OCI-LY7 (cell line): ENCODE measurements at regions not wholly inside any gene's neighbourhood (a gene's known extent, or its start where the extent isn't known, plus 50 kb on each side); places are given as distances from the start of the nearest gene placed in this dataset.

ENCODE experiments used
- BruUV-seq: library from RNA; stranded (reverse); fragments of 400-500 nt; replicated peaks from 2 replicates; lab custom pipeline; 2021; lab: Mats Ljungman, UMichigan
- CTCF ChIA-PET: fragments of 300-600 bp; sonication (Branson Sonifier 250); formaldehyde crosslinking; loops from one replicate; lab custom pipeline; 2022; ENCODE audit warnings: antibody characterized with exemption; ENCODE audit not compliant: unreplicated experiment; lab: Charles Lee
- POLR2A ChIA-PET: fragments of 300-600 bp; sonication (Branson Sonifier 250); formaldehyde crosslinking; loops from one replicate; lab custom pipeline; 2022; ENCODE audit warnings: antibody characterized with exemption; lab: Charles Lee
- DNase-seq: peaks from one replicate; pipeline ENCODE4 v3.0.0-alpha.2; 2015; ENCODE audit warnings: low spot score
- H2AFZ ChIP-seq: fragments of 200-600 bp; sonication (generic), shearing (Covaris generic); 2 replicates; pipeline ENCODE4 v1.6.1; 2014; ENCODE audit warnings: mild to moderate bottlenecking, antibody characterized with exemption, low read length, moderate library complexity
- H3K27ac ChIP-seq: fragments of 200-600 bp; sonication (generic); 2 replicates; pipeline ENCODE4 v1.5.1; 2014; ENCODE audit warnings: mixed run types, low read depth, mild to moderate bottlenecking, moderate library complexity, low read length, inconsistent platforms; ENCODE audit not compliant: poor library complexity, severe bottlenecking
- H3K36me3 ChIP-seq: fragments of 200-600 bp; sonication (generic); 2 replicates; pipeline ENCODE4 v1.6.1; 2014; ENCODE audit warnings: mild to moderate bottlenecking, antibody characterized with exemption, low read length, moderate library complexity, mixed read lengths; ENCODE audit not compliant: insufficient read depth
- H3K4me1 ChIP-seq: fragments of 200-600 bp; sonication (generic); 2 replicates; pipeline ENCODE4 v1.5.1; 2014; ENCODE audit warnings: mild to moderate bottlenecking, low read length; ENCODE audit not compliant: insufficient read depth, poor library complexity, severe bottlenecking
- H3K4me2 ChIP-seq: fragments of 200-600 bp; sonication (generic); 2 replicates; pipeline ENCODE4 v1.6.1; 2014; ENCODE audit warnings: mild to moderate bottlenecking, low read length
- H3K4me3 ChIP-seq: fragments of 200-600 bp; sonication (generic); 2 replicates; pipeline ENCODE4 v1.5.1; 2014; ENCODE audit warnings: mild to moderate bottlenecking, low read depth, low read length; ENCODE audit not compliant: poor library complexity, severe bottlenecking
- H3K79me2 ChIP-seq: fragments of 200-600 bp; sonication (generic); 2 replicates; pipeline ENCODE4 v1.6.1; 2016; ENCODE audit warnings: low read depth, mild to moderate bottlenecking, low read length, moderate library complexity, mixed read lengths; ENCODE audit not compliant: insufficient read depth
- H3K9me2 ChIP-seq: fragments of 200-600 bp; sonication (generic); 2 replicates; pipeline ENCODE4 v1.6.1; 2016; ENCODE audit warnings: mild to moderate bottlenecking, low read length, mixed read lengths; ENCODE audit not compliant: insufficient read depth
- H3K9me3 ChIP-seq: fragments of 200-600 bp; sonication (generic); 2 replicates; pipeline ENCODE4 v1.6.1; 2014; ENCODE audit warnings: mild to moderate bottlenecking, mixed run types, low read length, mixed read lengths
- H4K20me1 ChIP-seq: fragments of 200-600 bp; sonication (generic); 2 replicates; pipeline ENCODE4 v1.6.1; 2014; ENCODE audit warnings: mild to moderate bottlenecking, antibody characterized with exemption, low read length, moderate library complexity, mixed read lengths; ENCODE audit not compliant: insufficient read depth
- CTCF ChIP-seq: fragments of 200-600 bp; sonication (generic); conservative IDR thresholded peaks from 2 replicates; pipeline ENCODE4 v1.5.1; 2014; ENCODE audit warnings: mild to moderate bottlenecking, antibody characterized with exemption, low read length, moderate library complexity, mixed read lengths
- EZH2phosphoT487 ChIP-seq: fragments of 200-600 bp; sonication (generic); IDR thresholded peaks from 2 replicates; pipeline ENCODE4 v1.6.1; 2018; ENCODE audit warnings: low read depth, borderline replicate concordance, mild to moderate bottlenecking, mixed run types, antibody characterized with exemption, low read length, moderate library complexity, mixed read lengths
- intact Hi-C: fragments of 100-400 bp; cut with micrococcal nuclease; formaldehyde crosslinking; loops from one replicate; pipeline ENCODE4 v1.10.0; 2022; ENCODE audit not compliant: unreplicated experiment

DNA sequence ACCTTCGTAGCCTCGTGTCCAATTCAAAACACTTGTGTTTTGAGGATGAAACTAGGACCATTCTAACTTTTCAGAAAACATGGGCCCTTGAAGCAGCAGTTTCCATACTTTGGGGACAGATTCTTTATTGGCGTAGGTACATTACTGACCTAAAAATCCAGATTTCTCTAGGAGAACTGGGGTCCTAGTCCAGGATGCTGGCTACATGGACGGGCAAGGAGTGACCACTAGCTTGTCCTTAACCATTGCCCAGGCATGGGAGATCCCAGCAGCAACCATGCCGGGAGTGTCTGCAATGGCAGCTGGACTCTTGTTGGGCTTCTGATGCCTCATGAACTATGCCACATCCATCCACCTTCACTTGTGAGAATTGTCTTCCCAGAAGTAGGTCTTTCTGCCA, 62.2 kb upstream of the WDR1 start:
- BruUV-seq: no TSS peak
- DNase-seq: no peak
- intact Hi-C loops: no loop called here
- no peak overlapping the region for H2AFZ ChIP-seq
- ChIA-PET POLR2A (no interaction called here), CTCF (no interaction called here)
- H3K4me2 ChIP-seq: no peak overlapping the region
- H3K4me1 ChIP-seq: no peaks in the 10 kb centered on the region
- H3K79me2 ChIP-seq: no peaks in the 10 kb centered on the region
- H4K20me1 ChIP-seq: no peaks in the 10 kb centered on the region
- TF ChIP-seq EZH2phosphoT487 (no peak), CTCF (no peak)
- H3K9me2 ChIP-seq: no peaks in the 10 kb centered on the region
- no peaks in the 10 kb centered on the region for H3K36me3 ChIP-seq
- H3K27ac ChIP-seq: no peak overlapping the region
- H3K9me3 ChIP-seq: no peaks in the 10 kb centered on the region
- H3K4me3 ChIP-seq: no peak overlapping the region

GRCh38 chr4:10175626-10176025, 59.0 kb upstream of the WDR1 start:
- H3K27ac ChIP-seq: no peak overlapping the region
- H3K9me3 ChIP-seq: no peaks in the 10 kb centered on the region
- H3K4me1 ChIP-seq: no peaks in the 10 kb centered on the region
- H3K9me2 ChIP-seq: no peaks in the 10 kb centered on the region
- H3K4me2 ChIP-seq: no peak overlapping the region
- BruUV-seq: no TSS peak
- intact Hi-C loops: no loop called here
- CTCF ChIA-PET: no interaction called here
- POLR2A ChIA-PET: no interaction called here
- no peaks in the 10 kb centered on the region for H3K79me2 ChIP-seq
- H3K36me3 ChIP-seq: no peaks in the 10 kb centered on the region
- DNase-seq: no peak
- no peaks in the 10 kb centered on the region for H4K20me1 ChIP-seq
- H3K4me3 ChIP-seq: no peak overlapping the region
- no peak overlapping the region for H2AFZ ChIP-seq
- no peak for TF ChIP-seq CTCF

GRCh38 chr4:10173754-10174749, 57.5 kb upstream of the WDR1 start:
- H3K4me2 ChIP-seq: no peak overlapping the region
- intact Hi-C loops: no loop called here
- no peaks in the 10 kb centered on the region for H3K9me3 ChIP-seq
- H3K36me3 ChIP-seq: no peaks in the 10 kb centered on the region
- no peak overlapping the region for H3K27ac ChIP-seq
- H3K4me3 ChIP-seq: no peak overlapping the region
- ChIA-PET CTCF (no interaction called here), POLR2A (no interaction called here)
- no peaks in the 10 kb centered on the region for H4K20me1 ChIP-seq
- H2AFZ ChIP-seq: no peak overlapping the region
- H3K4me1 ChIP-seq: no peaks in the 10 kb centered on the region
- no peaks in the 10 kb centered on the region for H3K79me2 ChIP-seq
- TF ChIP-seq EZH2phosphoT487 (no peak), CTCF (no peak)
- no peak for DNase-seq
- no peaks in the 10 kb centered on the region for H3K9me2 ChIP-seq
- BruUV-seq: no TSS peak
